ENCODE measurements at regions not wholly inside any gene's neighbourhood (a gene's known extent, or its start where the extent isn't known, plus 50 kb on each side); places are given as distances from the start of the nearest gene placed in this dataset.

Small RNA genes lying in the stretch of these regions (microRNA-seq; reads per million reads assigned to microRNA genes)
- gene MIR3683: 0 reads per million in 2 donors
